ENCODE measurements at regions not wholly inside any gene's neighbourhood (a gene's known extent, or its start where the extent isn't known, plus 50 kb on each side); places are given as distances from the start of the nearest gene placed in this dataset.
"Not testable (repeated sequence)": the region's sequence is repeated elsewhere in the genome, so short reads cannot be mapped to it uniquely, and the experiment has no call there.

DNA sequence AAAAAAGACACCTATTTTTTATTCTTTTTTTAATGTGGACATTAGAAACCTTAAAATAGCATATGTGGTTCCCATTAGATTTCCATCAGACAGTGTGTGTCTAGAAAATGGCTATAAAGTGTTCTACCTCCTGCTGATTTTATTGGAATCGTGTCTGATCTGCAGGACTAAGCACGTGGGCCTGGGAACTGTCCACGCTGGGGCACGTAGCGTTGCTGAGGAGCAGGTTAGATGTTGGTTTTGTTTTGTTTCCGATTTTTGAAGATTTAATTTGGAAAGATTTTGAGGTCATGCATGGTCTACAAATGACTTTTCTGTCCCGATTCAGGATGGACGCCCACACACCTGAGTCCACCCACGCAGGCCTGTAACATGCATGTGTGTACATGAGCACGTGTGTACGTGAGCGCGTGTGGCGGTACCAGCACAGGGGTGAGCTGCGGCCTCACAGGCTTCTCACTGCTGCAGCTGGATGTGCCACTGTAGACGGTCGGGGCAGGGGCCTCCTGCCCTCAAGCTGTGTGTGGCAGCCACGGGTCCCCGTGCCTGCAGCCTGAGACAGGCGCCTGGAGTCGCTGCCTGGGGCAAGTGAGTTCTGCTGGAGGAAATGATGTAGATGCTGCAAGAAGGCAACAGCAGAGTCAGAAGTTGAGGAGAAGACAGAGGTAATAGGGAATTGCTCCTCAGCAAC, 99.7 kb upstream of the CTDP1 start:
- DNase-seq: peak; percentile 7

DNA sequence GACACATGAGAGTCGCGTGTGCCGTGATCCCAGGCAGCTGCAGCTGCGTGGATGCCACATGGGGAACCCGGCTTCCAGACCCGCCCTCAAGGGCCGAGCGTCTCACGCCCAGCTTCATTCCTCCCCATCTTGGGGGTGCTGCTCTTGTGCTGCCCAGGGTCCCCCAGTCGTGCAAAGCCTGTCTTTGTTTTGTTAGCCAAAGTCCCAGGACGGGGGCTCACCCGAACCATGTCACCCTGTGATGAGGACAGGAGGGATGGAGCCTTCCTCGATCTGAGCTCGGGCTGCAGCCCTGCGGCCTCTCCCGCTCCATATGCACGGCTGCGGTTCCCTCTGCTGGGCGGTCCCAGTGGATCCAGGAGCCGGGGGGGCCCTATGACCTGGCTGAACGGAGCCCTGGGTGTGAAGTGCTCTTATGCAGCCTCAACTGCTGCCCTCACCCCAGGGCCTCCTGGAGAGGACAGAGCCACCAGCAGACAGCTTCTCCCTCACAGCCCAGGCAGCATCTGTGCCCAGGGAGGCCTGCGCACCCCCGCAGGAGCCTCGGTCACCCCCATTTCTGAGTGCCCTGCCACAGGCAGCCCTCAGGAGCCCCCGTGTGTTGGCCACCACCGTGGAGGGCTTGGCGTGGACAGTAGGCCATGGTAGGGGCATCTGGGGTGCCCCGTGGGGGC, 99.0 kb upstream of the CTDP1 start:
- DNase-seq: no peak

DNA sequence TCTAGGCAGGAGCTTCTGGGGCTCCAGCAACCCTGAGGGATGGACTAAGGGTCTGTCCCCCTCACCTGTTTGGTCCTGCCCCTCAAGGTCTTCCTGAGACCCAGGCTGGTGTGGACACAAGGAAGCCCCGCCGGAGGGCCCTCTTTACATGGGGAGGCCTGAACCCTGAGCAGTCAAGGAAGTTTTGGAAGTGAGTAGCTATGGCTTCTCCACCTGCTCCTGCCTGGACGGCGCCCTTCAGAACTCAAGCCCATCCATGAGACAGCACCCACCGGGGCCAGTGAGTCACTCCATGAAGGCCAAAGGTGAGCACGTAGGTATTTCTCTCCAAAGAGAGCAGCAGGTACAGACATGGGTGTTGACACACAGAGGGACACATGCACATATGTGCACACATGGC, 98.2 kb upstream of the CTDP1 start:
- DNase-seq: no peak

DNA sequence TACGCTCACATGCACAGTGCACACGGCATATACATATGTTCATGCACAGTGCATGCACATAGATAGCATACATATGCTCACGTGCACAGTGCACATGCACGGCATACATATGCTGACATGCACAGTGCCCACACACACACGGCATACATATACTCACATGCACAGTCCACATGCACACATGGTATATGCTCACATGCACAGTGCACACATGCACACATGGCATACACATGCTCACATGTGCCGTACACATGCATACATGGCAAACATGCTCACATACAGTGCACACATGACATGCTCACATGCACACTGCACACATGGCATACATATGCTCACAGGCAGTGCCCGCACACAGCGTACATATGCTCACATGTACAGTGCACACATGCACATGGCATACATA, 97.7 kb upstream of the CTDP1 start:
- no peak for DNase-seq

DNA sequence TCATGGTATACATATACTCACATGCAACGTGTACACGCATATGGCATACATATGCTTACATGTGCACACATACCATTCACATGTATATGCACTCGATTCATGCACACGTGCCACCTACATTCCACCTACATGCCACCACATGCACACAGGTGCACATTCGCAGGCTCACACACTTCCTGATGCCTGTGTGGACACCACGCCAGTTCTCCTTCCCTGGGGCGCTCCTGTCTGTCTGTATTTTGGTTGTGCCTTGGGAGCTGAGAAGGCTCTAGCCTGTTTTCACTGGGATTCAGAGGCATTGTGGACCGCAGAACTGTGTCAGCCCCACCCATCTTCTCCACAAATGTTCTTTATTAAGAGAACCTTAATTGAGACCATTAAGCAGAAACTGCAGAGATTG, 96.6 kb upstream of the CTDP1 start:
- no peak for DNase-seq

DNA sequence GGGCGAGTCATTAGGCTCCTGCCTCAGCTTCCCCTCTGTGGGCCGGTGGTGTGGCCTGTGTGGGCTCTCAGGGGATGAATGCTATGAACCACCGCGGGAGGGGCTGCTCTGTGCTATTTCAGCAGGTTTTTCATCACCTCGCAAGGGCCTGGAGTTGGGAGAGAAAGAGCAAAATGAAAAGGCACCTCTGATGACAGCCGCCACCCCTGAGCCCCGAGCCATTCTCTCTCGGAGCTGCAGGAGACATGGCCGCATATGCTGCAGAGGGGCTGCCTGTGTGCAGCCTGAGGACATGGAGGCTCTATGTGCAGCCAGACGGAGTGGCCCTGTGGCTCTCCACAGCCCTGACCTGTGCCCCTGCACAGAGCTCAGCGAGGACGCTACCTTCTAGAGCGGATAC, 96.2 kb upstream of the CTDP1 start:
- no peak for DNase-seq

DNA sequence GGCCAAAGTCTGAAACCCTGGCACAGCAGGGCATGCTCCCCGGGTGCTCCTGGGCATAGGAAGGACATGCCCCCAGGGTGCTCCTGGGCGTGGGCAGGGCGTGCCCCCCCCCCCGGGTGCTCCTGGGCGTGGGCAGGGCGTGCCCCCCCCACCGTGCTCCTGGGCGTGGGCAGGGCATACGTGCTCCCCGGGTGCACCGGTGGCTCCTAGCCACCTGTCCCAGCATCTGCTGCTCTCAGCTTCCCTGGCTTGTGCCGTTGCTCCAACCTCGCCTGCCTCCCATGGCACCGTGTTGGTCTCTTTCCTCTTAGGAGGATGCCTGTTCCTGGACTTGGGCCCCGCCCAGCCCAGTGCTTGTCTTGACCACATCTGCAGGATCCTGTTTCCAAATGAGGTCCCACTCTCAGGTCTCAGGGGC, 95.6 kb upstream of the CTDP1 start:
- DNase-seq: peak; percentile 2

DNA sequence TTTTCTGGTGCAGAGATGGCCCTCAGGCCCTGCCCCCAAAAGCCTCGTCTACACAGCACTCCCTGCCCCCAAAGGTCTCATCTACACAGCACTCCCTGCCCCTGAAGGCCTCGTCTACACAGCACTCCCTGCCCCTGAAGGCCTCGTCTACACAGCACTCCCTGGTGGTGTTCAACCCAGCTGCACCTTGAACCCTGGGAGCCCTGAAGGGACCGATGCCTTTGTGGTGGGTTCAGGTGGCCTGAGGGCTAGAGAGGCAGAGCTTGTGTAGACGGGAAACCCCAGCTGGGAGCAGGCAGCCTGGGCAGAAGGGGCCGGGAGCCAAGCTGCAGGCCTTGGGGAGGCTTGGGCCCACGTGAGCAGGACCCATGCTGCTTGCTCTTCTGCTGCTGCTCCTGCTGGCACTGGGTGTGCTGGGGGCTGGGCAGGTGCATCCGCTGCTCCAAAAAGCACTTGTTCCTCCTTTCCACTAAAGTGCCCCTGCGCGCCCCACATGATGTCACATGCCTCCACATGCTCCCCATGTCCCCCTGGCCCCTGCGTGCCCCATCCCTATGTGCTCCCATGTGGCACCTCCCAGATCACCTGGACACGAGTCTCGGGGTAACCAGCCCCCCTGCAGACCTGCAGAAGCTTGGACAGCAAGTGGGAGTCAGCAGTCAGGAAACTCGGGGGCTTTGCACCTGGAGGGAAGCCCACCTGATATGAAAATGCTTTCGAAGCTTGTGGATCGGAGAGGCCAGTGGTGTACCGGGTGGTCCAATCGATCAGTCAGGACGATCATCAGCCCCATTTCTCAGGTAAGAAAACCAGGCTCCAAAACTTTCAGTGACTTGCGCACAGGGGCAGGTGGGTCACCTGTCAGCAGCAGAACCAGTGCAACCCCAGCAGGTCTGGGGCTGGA, 94.9 kb upstream of the CTDP1 start:
- peak; percentile 5 for DNase-seq

DNA sequence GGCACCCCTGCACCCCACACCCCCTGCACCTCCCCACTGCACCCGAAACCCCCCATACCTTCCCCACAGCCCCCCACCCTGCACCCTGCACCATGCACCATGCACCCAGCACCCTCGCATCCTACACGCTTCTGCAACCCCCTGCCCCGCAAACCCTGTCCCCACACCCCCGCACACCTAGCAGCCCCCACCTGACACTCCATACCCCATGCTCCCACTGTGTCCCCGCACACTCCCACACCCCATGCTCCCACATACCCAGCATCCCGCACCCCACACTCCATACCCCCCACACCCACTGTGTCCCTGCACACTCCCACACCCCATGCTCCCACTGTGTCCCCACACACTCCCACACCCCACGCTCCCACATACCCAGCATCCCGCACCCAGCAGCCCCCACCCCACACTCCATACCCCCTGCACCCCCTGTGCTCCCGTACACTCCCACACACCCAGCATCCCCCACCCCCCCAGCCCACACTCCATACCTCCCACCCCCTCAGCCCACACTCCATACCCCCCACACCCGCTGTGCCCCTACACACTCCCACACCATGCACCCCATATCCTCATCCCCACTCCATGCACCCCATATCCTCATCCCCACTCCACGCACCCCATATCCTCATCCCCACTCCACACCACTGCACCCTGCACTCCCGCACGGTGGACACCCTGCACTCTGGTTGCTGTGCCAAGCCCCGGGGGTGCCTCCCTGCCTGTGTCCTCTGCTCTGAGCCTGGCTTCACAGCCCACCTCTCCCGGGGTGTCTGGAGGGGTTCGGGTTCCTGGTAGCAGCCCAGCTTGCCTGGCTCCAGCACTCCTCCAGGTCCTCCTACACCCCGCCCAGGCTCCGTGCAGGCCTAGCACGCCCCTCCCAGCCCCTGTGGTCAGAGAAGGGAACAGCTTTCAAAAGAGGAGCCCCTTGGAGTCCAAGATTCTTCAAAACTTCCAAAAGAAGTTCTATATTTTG, 93.9 kb upstream of the CTDP1 start:
- DNase-seq: peak; percentile 5

DNA sequence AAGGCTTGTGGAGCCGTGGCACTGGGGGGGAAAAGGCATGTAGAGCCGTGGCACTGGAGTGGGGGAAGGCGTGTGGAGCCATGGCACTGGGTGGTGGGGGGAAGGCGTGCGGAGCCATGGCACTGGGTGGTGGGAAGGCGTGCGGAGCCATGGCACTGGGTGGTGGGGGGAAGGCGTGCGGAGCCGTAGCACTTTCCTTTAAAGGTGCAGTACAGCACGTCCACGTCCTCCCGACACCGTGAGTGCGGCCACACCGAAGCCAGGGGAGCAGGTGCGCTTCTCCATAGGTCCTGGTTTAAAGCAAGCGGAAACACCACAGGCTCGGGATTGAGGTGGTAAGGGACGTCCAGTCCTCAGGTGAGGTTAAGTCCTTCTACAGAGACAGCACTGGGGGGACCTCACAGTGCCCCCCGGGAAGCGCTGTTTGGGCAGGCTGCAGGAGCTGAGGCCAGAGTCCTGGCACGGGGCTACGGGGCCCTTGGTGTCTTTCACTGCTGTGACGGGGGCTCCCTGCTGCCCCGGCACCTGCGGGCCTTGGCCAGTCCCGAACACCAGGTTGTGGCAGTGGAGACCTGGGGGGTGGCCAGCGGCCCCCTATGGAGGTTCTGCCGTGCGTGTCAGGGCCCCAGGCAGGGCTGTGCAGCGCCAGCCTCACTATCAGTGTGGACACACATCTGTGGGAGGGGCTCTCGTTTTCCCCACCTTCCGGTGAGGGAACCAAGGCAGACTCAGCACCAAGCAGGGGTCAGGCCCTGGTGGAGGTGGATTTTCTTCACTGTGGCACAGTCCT, 93.0 kb upstream of the CTDP1 start:
- peak; percentile 7 for DNase-seq

DNA sequence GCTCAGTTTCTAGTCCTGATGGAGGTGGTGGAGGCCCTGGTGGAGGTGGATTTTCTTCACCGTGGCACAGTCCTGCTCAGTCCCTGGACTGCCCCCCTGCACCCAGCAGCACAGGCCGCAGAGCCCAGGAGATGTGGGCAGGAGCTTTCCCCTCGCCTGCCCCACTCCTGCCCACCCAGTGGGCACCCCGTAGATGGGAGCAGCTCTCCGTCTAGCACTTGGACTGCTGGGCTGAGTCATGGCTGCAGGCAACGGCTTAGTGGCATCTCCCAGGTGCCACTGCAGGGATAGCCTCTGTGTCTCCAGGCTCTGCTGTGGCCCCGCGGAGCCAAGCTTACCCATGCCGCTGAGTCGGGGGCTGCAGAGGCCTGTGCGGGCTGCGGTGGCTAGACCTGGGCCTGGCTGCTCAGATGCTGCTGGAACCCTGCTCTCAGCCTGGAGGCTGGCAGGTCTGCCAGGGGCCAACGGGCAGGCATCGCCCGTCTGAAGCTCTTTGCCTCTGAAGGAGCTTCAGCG, 92.3 kb upstream of the CTDP1 start:
- peak; percentile 5 for DNase-seq

DNA sequence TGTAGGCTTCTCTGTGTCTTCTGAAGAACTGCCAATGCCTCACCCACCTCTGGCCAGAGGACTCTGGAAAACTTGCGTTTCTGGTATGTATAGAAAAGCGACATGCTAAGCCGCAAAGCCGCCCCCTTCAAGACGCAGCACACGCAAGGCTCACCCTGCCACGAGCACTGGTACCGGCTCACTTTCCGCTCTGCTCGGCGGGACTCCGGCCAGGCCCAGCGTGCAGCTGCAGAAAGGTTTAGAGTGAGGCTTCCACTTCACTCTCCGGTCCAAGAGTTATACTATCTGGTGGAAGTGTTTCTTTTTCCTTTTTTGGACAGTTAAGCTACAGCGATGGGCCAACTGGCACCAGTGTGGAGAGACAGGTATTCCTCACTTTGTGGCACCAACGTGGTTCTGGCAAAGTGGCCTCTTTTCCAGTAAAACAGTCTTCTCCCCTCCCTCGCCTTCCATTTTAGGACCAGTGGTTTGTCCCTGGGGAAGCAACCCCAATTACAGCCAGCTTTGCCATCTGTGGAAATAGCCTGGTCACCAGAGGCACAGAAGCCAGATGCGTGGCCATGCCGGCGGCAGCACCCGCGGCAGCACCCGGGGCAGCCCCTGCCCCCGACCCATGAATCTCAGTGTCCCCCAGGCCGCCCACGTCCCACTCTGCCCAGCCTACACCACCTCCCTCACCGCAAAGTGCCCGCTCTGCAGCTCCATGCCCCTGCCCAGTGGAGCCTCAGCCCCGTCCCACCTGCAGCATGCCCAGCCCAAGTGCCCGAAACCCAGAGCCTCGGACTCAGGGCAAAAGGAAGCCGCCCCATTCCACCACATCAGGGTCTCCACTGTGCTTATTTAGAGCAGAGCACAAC, 91.6 kb upstream of the CTDP1 start:
- peak; percentile 4 for DNase-seq

DNA sequence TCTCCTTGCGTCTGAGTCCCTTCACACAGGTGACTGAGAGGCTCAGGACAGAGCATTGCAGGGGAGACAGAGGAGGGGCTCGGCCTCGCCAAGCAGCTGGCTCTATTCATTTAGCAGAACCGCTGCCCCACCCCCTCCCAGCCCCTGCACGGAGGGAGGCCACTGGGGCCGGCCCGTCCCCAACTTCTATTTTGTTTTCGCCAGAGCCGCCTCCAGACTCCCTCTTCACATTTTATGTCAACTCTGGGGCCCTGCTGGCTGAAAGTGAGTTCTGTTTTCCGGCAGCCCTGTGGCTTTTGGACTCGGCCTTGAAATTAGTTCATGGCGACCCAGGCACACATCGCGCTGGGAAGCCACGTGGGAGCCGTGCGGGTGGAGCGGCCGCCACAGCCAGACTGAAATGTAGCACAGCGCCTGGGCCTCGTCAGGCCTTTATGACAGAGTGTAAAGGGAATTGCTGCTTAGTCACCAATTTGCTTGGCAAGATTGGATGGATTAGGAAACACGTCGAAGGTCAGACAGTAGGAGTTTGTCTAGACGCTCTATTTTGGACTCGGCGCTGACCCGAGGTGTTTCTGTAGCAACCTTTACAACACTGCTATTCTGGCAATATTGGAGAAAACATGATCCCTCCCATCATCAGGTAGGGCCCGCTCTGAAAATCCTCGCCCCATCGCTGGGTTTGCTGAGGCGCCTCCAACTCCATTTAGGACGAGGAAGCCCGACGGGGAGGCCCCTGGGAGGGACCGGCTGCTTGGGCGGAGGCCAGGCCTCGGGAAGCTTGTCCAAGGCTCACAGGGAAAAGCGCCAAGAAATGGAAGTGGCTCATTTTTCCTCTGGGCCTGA, 90.7 kb upstream of the CTDP1 start:
- DNase-seq: peak; percentile 1

DNA sequence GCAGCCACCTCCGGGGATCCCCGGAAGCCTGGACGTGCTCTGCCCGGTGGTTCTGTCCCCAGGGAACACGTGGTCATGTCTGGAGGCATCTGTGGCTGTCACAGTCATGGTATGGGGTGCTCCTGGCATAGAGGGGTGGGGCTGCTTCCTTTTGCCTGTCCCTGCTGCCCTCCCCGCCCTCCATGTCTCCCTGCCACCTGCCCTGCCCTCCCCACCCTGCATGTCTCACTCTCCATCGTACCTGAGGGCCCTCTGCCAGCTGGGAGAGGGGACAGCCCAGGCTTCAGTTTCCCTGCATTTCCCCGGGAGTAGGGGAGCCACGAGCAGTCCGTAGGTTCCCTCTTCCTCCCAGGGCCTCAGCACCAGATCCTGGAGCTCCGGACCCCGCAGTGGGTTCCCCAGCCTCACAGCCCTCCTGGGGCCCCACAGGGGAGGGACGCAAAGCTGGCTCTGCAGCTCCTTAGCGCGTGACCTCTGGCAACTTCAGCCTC, 90.0 kb upstream of the CTDP1 start:
- DNase-seq: no peak

DNA sequence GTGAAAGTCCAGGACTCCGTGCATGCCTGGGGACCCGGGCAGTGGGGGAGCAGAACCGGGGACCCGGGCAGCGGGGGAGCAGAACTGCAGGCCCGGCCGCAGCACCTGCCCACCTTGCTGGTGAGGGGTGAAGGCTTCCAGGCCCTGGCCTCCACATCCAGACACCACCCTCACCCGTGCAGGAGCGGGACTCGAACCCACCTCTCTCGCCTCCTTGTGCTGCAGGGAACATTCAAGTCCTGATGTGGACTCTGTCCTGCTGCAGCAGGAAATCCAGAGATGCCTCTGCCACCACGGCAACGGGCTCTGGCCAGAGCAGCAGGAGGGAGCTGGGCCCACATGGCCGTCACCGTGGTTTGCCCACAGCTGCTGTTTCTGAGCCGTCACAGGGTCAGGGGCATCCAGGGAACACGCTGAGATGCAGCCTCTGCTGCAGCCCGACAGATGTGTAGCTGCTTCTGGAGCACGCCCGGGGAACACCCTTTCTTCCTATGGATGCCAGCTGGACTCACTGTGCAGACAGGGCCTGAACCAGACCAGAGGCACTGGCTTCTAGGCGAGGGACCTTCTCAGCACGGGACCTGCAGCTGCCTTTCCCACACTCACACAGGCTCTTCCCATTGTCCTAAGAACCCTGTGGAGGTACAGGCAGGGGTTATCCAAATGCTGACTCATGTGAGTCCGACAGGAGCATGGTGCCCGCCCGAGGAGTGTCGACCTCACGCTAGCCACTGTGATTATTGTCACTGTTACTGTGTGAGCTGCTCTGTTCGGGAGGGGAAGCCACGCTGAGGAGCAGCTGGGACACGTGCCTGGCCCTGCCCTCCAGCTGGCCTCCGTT, 89.2 kb upstream of the CTDP1 start:
- no peak for DNase-seq

DNA sequence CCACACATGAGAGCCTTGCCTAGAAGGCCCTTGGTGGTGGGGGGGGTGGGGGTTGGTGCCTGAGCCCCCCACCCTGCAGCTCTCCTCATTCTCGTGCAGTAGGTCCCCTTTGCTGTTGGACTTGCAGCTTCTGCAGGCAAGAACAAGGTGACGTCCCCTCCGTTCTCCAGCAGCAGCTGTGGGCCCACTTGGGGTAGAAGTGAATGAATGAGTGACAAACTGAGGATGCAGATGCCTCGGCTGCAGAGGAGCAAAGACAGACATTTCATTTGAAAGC, 88.6 kb upstream of the CTDP1 start:
- DNase-seq: no peak

DNA sequence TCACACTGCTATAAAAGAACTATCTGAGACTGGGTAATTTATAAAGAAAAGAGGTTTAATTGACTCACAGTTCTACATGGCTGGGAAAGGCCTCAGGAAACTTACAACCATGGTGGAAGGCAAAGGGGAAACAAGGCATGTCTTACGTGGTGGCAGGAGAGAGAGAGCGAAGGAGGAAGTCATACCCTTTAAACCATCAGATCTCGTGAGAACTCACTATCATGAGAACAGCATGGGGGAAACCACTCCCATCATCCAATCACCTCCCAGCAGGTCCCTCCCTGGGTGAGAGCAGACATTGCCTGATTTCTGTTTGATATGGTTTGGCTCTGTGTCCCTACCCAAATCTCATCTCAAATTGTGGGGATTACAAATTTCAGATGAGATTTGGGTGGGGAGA, 86.9 kb upstream of the CTDP1 start:
- not testable (repeated sequence) for DNase-seq

DNA sequence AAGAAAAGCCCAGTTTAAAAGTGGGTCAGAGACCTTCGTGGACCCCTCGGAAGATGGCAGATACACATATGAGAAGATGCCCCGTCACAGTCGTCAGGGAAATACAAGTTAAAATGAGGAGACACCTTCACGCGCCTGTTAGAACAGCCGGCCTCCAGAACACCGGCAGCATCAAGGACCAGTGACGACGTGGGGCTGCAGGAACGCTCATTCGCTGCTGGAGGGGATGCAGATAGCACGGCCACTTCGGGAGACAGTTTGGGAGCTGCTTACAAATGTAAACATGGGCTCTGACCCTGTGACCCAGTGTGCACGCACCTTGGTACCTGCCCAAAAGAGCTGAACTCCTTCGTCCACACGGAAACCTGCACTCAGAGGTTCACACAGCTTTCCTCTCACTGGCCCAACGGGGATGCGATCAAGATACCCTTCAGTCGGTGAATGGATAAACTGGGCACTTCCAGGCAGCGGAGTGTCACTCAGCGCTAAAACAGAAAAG, 83.7 kb upstream of the CTDP1 start:
- DNase-seq: no peak
